GM23338 (cell line): ENCODE measurements at regions not wholly inside any gene's neighbourhood (a gene's known extent, or its start where the extent isn't known, plus 50 kb on each side); places are given as distances from the start of the nearest gene placed in this dataset.

ENCODE experiments used
- CREB1 ChIP-seq: fragments of 250-450 bp; sonication (Bioruptor Pico); IDR thresholded peaks from 2 replicates; pipeline ENCODE4 v1.5.0; 2020; ENCODE audit warnings: low read depth, mild to moderate bottlenecking, moderate library complexity
- CTCF ChIP-seq, 2 experiments: fragments of 200-600 bp in 1 of 2; sonication (generic) in 1 of 2; conservative IDR thresholded peaks; 2 replicates each; pipeline versions ENCODE4 v1.5.1 to v1.6.1; 2016 to 2017; ENCODE audit warnings: antibody characterized with exemption in 2 of 2, low read depth in 2 of 2, mild to moderate bottlenecking in 2 of 2, moderate library complexity in 1 of 2
- EZH2 ChIP-seq: fragments of 200-600 bp; sonication (generic); IDR thresholded peaks from one replicate; pipeline ENCODE4 v1.8.0; 2017; ENCODE audit warnings: antibody characterized with exemption, mild to moderate bottlenecking, low read depth; ENCODE audit not compliant: unreplicated experiment
- EZH2phosphoT487 ChIP-seq: fragments of 200-600 bp; sonication (generic); IDR thresholded peaks from one replicate; pipeline ENCODE4 v1.8.1; 2018; ENCODE audit warnings: antibody characterized with exemption; ENCODE audit not compliant: unreplicated experiment
- JUNB ChIP-seq: IDR thresholded peaks from one replicate; pipeline ENCODE4 v1.6.1; 2016; ENCODE audit warnings: antibody characterized with exemption; ENCODE audit not compliant: unreplicated experiment
- POLR2AphosphoS5 ChIP-seq: IDR thresholded peaks from 2 replicates; pipeline ENCODE4 v1.6.1; 2016; ENCODE audit warnings: antibody characterized with exemption, low read depth
- REST ChIP-seq: IDR thresholded peaks from one replicate; pipeline ENCODE4 v1.6.1; 2018; ENCODE audit warnings: antibody characterized with exemption; ENCODE audit not compliant: unreplicated experiment
- STAT1 ChIP-seq: IDR thresholded peaks from one replicate; pipeline ENCODE4 v1.6.1; 2016; ENCODE audit warnings: antibody characterized with exemption; ENCODE audit not compliant: unreplicated experiment
- ZNF114 ChIP-seq: fragments of 250-450 bp; sonication (Bioruptor Pico); IDR thresholded peaks from 2 replicates; pipeline ENCODE4 v1.5.0; 2020; ENCODE audit warnings: mild to moderate bottlenecking, moderate library complexity

GRCh38 chr13:111968336-111969010 is 98.5 kb upstream of the SOX1 start:
- TF ChIP-seq REST (no peak), CTCF (conservative IDR thresholded peaks at IDR 0.05; ENCODE audit: low read depth in 2 of 2) (no peak), POLR2AphosphoS5 (no peak), EZH2 (no peak), STAT1 (no peak), JUNB (no peak), ZNF114 (CRISPR knock-in tag) (no peak), CREB1 (CRISPR knock-in tag) (no peak), EZH2phosphoT487 (no peak)
